IgD-negative memory B cell (primary cell): ENCODE measurements at regions not wholly inside any gene's neighbourhood (a gene's known extent, or its start where the extent isn't known, plus 50 kb on each side); places are given as distances from the start of the nearest gene placed in this dataset.
"Not testable (repeated sequence)": the region's sequence is repeated elsewhere in the genome, so short reads cannot be mapped to it uniquely, and the experiment has no call there.

Experiments used
- H3K27ac Mint-ChIP-seq, 3 donors: one replicate each; pipeline ENCODE4 v1.8.0; 2020 to 2022; ENCODE audit warnings: mild to moderate bottlenecking in 3 of 3, mixed read lengths in 3 of 3, moderate library complexity in 1 of 3
- H3K27me3 Mint-ChIP-seq: one replicate; pipeline ENCODE4 v1.8.0; 2021; ENCODE audit warnings: mixed read lengths
- H3K36me3 Mint-ChIP-seq: one replicate; pipeline ENCODE4 v1.8.0; 2020; ENCODE audit warnings: mild to moderate bottlenecking, mixed read lengths
- H3K4me1 Mint-ChIP-seq, 3 donors: one replicate each; pipeline ENCODE4 v1.8.0; 2020 to 2022; ENCODE audit warnings: mixed read lengths in 3 of 3, mild to moderate bottlenecking in 1 of 3
- H3K4me3 Mint-ChIP-seq, 4 donors: one replicate each; pipeline ENCODE4 v1.8.0; 2020 to 2022; ENCODE audit warnings: mild to moderate bottlenecking in 4 of 4, mixed read lengths in 4 of 4, moderate library complexity in 3 of 4
- H3K9me3 Mint-ChIP-seq, 3 donors: one replicate each; pipeline ENCODE4 v1.8.0; 2020 to 2021; ENCODE audit warnings: mixed read lengths in 3 of 3, mild to moderate bottlenecking in 1 of 3

GRCh38 chr9:41308953-41309352 lies 119.8 kb upstream of the ZNG1F start:
- not testable (repeated sequence) for H3K9me3 Mint-ChIP-seq, H3K4me3 Mint-ChIP-seq, H3K27me3 Mint-ChIP-seq, H3K27ac Mint-ChIP-seq, H3K4me1 Mint-ChIP-seq, H3K36me3 Mint-ChIP-seq

- not testable (repeated sequence) for H3K9me3 Mint-ChIP-seq, H3K27me3 Mint-ChIP-seq, H3K27ac Mint-ChIP-seq, H3K4me1 Mint-ChIP-seq, H3K36me3 Mint-ChIP-seq, H3K4me3 Mint-ChIP-seq
Measured at GRCh38 chr9:41285744-41286143, 96.6 kb upstream of the ZNG1F start.

GRCh38 chr9:41280299-41281238 lies 91.5 kb upstream of the ZNG1F start:
- H3K4me3 Mint-ChIP-seq, H3K27ac Mint-ChIP-seq, H3K4me1 Mint-ChIP-seq, H3K9me3 Mint-ChIP-seq, H3K36me3 Mint-ChIP-seq, H3K27me3 Mint-ChIP-seq: not testable (repeated sequence)

- not testable (repeated sequence) for H3K27me3 Mint-ChIP-seq, H3K36me3 Mint-ChIP-seq, H3K4me3 Mint-ChIP-seq, H3K4me1 Mint-ChIP-seq, H3K27ac Mint-ChIP-seq, H3K9me3 Mint-ChIP-seq
Measured at GRCh38 chr9:41279437-41279836, 90.3 kb upstream of the ZNG1F start.

GRCh38 chr9:41279033-41279432 lies 89.9 kb upstream of the ZNG1F start:
- H3K27ac Mint-ChIP-seq, H3K36me3 Mint-ChIP-seq, H3K9me3 Mint-ChIP-seq, H3K4me3 Mint-ChIP-seq, H3K27me3 Mint-ChIP-seq, H3K4me1 Mint-ChIP-seq: not testable (repeated sequence)

GRCh38 chr9:41273549-41274267 lies 84.6 kb upstream of the ZNG1F start:
- H3K36me3 Mint-ChIP-seq, H3K9me3 Mint-ChIP-seq, H3K4me1 Mint-ChIP-seq, H3K27me3 Mint-ChIP-seq: not testable (repeated sequence)
- peak overlapping the region in 2 of 3 donors; percentile 66 to 78 for H3K27ac Mint-ChIP-seq
- H3K4me3 Mint-ChIP-seq: peak overlapping the region; percentile 78 to 90 (median 88)

- H3K9me3 Mint-ChIP-seq, H3K36me3 Mint-ChIP-seq, H3K27me3 Mint-ChIP-seq, H3K27ac Mint-ChIP-seq, H3K4me1 Mint-ChIP-seq: not testable (repeated sequence)
- H3K4me3 Mint-ChIP-seq: peak overlapping the region in 3 of 4 donors; percentile 52 to 76 (median 58)
Measured at GRCh38 chr9:41272879-41273548, 83.9 kb upstream of the ZNG1F start.

- H3K27me3 Mint-ChIP-seq, H3K36me3 Mint-ChIP-seq, H3K4me1 Mint-ChIP-seq: not testable (repeated sequence)
Measured at GRCh38 chr9:41270992-41271391, 81.9 kb upstream of the ZNG1F start.

GRCh38 chr9:41269471-41269870 lies 80.4 kb upstream of the ZNG1F start:
- H3K4me1 Mint-ChIP-seq, H3K4me3 Mint-ChIP-seq, H3K27ac Mint-ChIP-seq, H3K27me3 Mint-ChIP-seq, H3K36me3 Mint-ChIP-seq, H3K9me3 Mint-ChIP-seq: not testable (repeated sequence)

More at GRCh38 chr9:41270992-41271391, 81.9 kb upstream of the ZNG1F start:
- H3K9me3 Mint-ChIP-seq: not testable (repeated sequence)
- H3K27ac Mint-ChIP-seq: peak overlapping the region in 1 of 3 donors; percentile 25
- peak overlapping the region in 1 of 4 donors; percentile 29 for H3K4me3 Mint-ChIP-seq

GRCh38 chr9:41269054-41269453 lies 79.9 kb upstream of the ZNG1F start:
- H3K4me3 Mint-ChIP-seq, H3K9me3 Mint-ChIP-seq, H3K4me1 Mint-ChIP-seq, H3K27me3 Mint-ChIP-seq, H3K27ac Mint-ChIP-seq, H3K36me3 Mint-ChIP-seq: not testable (repeated sequence)

GRCh38 chr9:41266602-41267001 lies 77.5 kb upstream of the ZNG1F start:
- not testable (repeated sequence) for H3K4me1 Mint-ChIP-seq, H3K36me3 Mint-ChIP-seq, H3K27me3 Mint-ChIP-seq, H3K9me3 Mint-ChIP-seq, H3K27ac Mint-ChIP-seq
- H3K4me3 Mint-ChIP-seq: peak overlapping the region in 2 of 4 donors; percentile 52 to 60

- not testable (repeated sequence) for H3K27ac Mint-ChIP-seq, H3K9me3 Mint-ChIP-seq, H3K27me3 Mint-ChIP-seq, H3K36me3 Mint-ChIP-seq, H3K4me3 Mint-ChIP-seq, H3K4me1 Mint-ChIP-seq
Measured at GRCh38 chr9:41266000-41266399, 76.9 kb upstream of the ZNG1F start.

- H3K4me1 Mint-ChIP-seq: not testable (repeated sequence)
Measured at GRCh38 chr9:41251973-41252372, 62.9 kb upstream of the ZNG1F start.

GRCh38 chr9:41251101-41251500 lies 62.0 kb upstream of the ZNG1F start:
- H3K9me3 Mint-ChIP-seq, H3K4me3 Mint-ChIP-seq, H3K27ac Mint-ChIP-seq, H3K27me3 Mint-ChIP-seq, H3K36me3 Mint-ChIP-seq, H3K4me1 Mint-ChIP-seq: not testable (repeated sequence)

More at GRCh38 chr9:41251973-41252372, 62.9 kb upstream of the ZNG1F start:
- not testable (repeated sequence) for H3K27me3 Mint-ChIP-seq, H3K4me3 Mint-ChIP-seq, H3K9me3 Mint-ChIP-seq, H3K36me3 Mint-ChIP-seq, H3K27ac Mint-ChIP-seq

GRCh38 chr9:41246702-41247101 lies 57.6 kb upstream of the ZNG1F start:
- not testable (repeated sequence) for H3K36me3 Mint-ChIP-seq, H3K27me3 Mint-ChIP-seq, H3K27ac Mint-ChIP-seq, H3K4me3 Mint-ChIP-seq, H3K4me1 Mint-ChIP-seq
- peaks cover 2 to 10% (median 5%) of the 10 kb centered on the region in 3 donors for H3K9me3 Mint-ChIP-seq
